Osteoblast (primary cell): ENCODE measurements at regions not wholly inside any gene's neighbourhood (a gene's known extent, or its start where the extent isn't known, plus 50 kb on each side); places are given as distances from the start of the nearest gene placed in this dataset.

Experiments
- DNase-seq: peaks from one replicate; pipeline ENCODE4 v3.0.0; 2011; ENCODE audit warnings: low spot score, mixed read lengths; ENCODE audit not compliant: insufficient read length; ENCODE audit errors: missing footprints
- H2AFZ ChIP-seq: 2 replicates; pipeline ENCODE4 v1.6.0; 2011; ENCODE audit warnings: mild to moderate bottlenecking, low read length
- H3K27ac ChIP-seq: 2 replicates; pipeline ENCODE4 v1.5.1; 2011; ENCODE audit warnings: mild to moderate bottlenecking, low read depth, low read length, moderate library complexity
- H3K27me3 ChIP-seq: 2 replicates; pipeline ENCODE4 v1.6.0; 2012; ENCODE audit warnings: mild to moderate bottlenecking, control low read depth, inconsistent platforms, low read length, moderate library complexity; ENCODE audit not compliant: insufficient read depth
- H3K36me3 ChIP-seq: 2 replicates; pipeline ENCODE4 v1.5.1; 2011; ENCODE audit warnings: mild to moderate bottlenecking, low read length, control low read depth, moderate library complexity; ENCODE audit not compliant: insufficient read depth
- H3K4me1 ChIP-seq: 2 replicates; pipeline ENCODE4 v1.5.1; 2011; ENCODE audit warnings: mild to moderate bottlenecking, low read length, control low read depth, moderate library complexity; ENCODE audit not compliant: insufficient read depth
- H3K4me2 ChIP-seq: 2 replicates; pipeline ENCODE4 v1.6.0; 2011; ENCODE audit warnings: mild to moderate bottlenecking, low read length; ENCODE audit not compliant: insufficient read depth
- H3K4me3 ChIP-seq: fragments of 200-600 bp; sonication (generic); 3 replicates; pipeline ENCODE4 v1.5.1; 2012; ENCODE audit warnings: mild to moderate bottlenecking, low read length, inconsistent platforms; ENCODE audit not compliant: insufficient read depth
- H3K79me2 ChIP-seq: 2 replicates; pipeline ENCODE4 v1.6.0; 2012; ENCODE audit warnings: mild to moderate bottlenecking, low read length, control low read depth, inconsistent platforms; ENCODE audit not compliant: insufficient read depth
- H3K9me3 ChIP-seq: 2 replicates; pipeline ENCODE4 v1.5.1; 2011; ENCODE audit warnings: low read depth, low read length, control low read depth
- H4K20me1 ChIP-seq: 2 replicates; pipeline ENCODE4 v1.6.0; 2012; ENCODE audit warnings: mild to moderate bottlenecking, low read length, control low read depth; ENCODE audit not compliant: insufficient read depth
- TF ChIP-seq, protein P1 (sequence below): IDR thresholded peaks from 2 replicates; pipeline ENCODE4 v1.5.1; 2011; ENCODE audit warnings: mild to moderate bottlenecking, low read depth, low read length, moderate library complexity; ENCODE audit errors: extremely low read depth

DNA sequence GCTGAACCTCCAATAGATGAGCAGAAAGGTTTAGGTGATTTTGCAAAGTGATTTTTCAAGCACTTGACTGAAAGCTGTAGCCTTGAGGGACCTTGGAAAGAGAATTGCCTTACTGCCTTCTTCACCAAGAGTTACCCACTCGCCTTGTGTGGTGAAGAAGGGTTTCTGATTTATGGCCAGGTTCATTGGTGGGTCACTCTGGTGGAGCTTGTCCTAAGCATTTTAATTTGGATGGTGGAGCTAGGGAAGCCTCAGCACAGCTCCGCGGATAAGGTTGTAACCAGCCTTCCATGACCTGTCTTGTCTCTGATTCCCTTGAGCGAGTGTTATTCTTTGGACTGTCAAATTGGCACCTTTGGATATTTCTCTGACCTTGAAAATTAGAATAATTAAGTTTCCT, 226.4 kb downstream of the FAT3 start:
- H4K20me1 ChIP-seq = no peaks in the 10 kb centered on the region

DNA sequence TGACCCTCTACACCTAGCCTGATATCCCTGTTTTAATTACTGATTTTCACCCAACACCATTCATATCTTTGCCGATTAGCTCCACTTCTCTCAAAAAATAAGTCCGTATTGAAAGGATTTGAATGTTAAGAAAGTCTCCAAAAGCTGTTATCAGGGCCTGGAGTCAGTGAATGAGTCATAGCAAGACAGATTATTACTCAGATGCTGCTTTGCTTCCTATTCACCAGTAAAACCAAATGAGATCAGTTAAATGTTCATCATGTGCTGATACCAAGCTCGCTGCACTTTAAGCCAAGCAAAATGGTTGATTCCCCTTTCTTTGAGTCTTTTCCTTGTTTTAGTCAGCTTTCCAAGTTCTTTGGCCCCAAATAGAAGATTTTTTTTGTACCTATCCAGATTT, 228.4 kb downstream of the FAT3 start:
- peaks cover 9% of the 10 kb centered on the region for H3K4me1 ChIP-seq
- peak overlapping the region; percentile 39 for H3K4me2 ChIP-seq
- no peak overlapping the region for H3K4me3 ChIP-seq
- H3K27ac ChIP-seq = no peak overlapping the region
- no peaks in the 10 kb centered on the region for H3K9me3 ChIP-seq
- TF ChIP-seq, protein P1, sequence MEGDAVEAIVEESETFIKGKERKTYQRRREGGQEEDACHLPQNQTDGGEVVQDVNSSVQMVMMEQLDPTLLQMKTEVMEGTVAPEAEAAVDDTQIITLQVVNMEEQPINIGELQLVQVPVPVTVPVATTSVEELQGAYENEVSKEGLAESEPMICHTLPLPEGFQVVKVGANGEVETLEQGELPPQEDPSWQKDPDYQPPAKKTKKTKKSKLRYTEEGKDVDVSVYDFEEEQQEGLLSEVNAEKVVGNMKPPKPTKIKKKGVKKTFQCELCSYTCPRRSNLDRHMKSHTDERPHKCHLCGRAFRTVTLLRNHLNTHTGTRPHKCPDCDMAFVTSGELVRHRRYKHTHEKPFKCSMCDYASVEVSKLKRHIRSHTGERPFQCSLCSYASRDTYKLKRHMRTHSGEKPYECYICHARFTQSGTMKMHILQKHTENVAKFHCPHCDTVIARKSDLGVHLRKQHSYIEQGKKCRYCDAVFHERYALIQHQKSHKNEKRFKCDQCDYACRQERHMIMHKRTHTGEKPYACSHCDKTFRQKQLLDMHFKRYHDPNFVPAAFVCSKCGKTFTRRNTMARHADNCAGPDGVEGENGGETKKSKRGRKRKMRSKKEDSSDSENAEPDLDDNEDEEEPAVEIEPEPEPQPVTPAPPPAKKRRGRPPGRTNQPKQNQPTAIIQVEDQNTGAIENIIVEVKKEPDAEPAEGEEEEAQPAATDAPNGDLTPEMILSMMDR = no peak
- no peak for DNase-seq
- no peaks in the 10 kb centered on the region for H3K36me3 ChIP-seq
- no peak overlapping the region for H2AFZ ChIP-seq
- no peaks in the 10 kb centered on the region for H3K79me2 ChIP-seq
- no peaks in the 10 kb centered on the region for H4K20me1 ChIP-seq
- H3K27me3 ChIP-seq = no peaks in the 10 kb centered on the region

More for the DNA sequence above, 226.4 kb downstream of the FAT3 start:
- H3K27ac ChIP-seq = no peak overlapping the region
- H3K36me3 ChIP-seq = no peaks in the 10 kb centered on the region
- DNase-seq = no peak
- H3K4me1 ChIP-seq = peaks cover 5% of the 10 kb centered on the region
- no peaks in the 10 kb centered on the region for H3K9me3 ChIP-seq
- no peaks in the 10 kb centered on the region for H3K27me3 ChIP-seq
- no peak overlapping the region for H2AFZ ChIP-seq
- H3K79me2 ChIP-seq = no peaks in the 10 kb centered on the region
- H3K4me3 ChIP-seq = no peak overlapping the region
- TF ChIP-seq, protein P1 = no peak
- H3K4me2 ChIP-seq = no peak overlapping the region

DNA sequence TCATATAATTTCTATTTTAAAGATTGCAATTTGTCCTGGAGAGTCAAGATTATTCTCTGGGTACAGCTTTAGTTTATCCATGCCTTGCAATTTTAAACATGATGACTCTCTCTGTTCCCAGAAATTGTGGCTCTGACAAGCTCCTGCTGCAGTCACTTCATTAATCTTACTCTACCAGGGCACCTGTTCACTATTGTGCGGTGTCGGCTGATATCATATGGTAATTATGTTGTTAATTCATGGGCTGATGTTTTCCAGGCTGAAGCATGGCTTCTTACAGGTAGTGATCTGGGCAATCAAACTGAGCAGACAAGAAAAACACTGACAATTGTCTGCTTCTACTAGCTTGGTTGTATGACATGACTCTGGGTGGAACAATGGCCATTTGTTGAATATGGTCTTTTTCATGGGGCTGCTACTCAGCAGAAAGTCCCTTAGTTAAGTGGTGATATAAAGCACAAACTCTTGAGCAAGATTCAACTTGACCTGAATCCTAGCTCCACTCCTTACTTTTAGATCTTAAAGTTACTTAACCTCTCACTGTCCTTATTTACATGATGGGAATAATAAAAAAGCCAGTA, 230.7 kb downstream of the FAT3 start:
- Histone ChIP-seq H3K27me3 (no peaks in the 10 kb centered on the region), H3K36me3 (no peaks in the 10 kb centered on the region), H3K4me2 (no peak overlapping the region), H3K4me3 (no peak overlapping the region), H3K4me1 (peaks cover 9% of the 10 kb centered on the region), H3K27ac (no peak overlapping the region), H4K20me1 (no peaks in the 10 kb centered on the region), H2AFZ (no peak overlapping the region), H3K79me2 (no peaks in the 10 kb centered on the region), H3K9me3 (no peaks in the 10 kb centered on the region)
- DNase-seq = no peak
- TF ChIP-seq, protein P1 = no peak

DNA sequence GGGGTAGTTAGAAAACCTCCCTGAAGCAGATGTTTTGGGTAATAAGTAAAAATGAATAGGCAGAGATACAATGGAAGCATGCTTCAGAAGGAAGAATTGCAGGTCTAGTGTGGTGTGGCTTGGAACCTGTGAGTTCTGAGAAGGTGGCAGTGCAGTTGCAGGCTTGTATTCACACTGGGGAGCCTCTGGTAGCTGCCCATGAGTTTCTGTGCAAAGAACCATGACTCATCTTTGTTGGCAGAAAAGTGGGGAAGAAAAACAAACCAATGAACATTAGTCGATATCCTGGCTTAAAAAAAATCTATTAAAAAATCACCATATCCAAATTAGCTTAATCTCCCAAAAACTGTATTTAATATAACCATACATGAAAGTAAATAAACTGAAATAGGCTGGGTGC, 232.6 kb downstream of the FAT3 start:
- Histone ChIP-seq H2AFZ (no peak overlapping the region), H3K4me2 (no peak overlapping the region), H3K27me3 (no peaks in the 10 kb centered on the region), H3K79me2 (no peaks in the 10 kb centered on the region), H3K36me3 (no peaks in the 10 kb centered on the region), H4K20me1 (no peaks in the 10 kb centered on the region), H3K4me3 (no peak overlapping the region), H3K27ac (no peak overlapping the region), H3K4me1 (peaks cover 9% of the 10 kb centered on the region), H3K9me3 (no peaks in the 10 kb centered on the region)
- TF ChIP-seq, protein P1 = no peak
- no peak for DNase-seq
